ENCODE measurements at regions not wholly inside any gene's neighbourhood (a gene's known extent, or its start where the extent isn't known, plus 50 kb on each side); places are given as distances from the start of the nearest gene placed in this dataset.

GRCh38 chr7:145276118-145276517 lies 440.3 kb upstream of the TPK1 start:
- intact Hi-C loops (cut with DNase I): no loop called here
- Histone ChIP-seq H3K9me3 (no peaks in the 10 kb centered on the region), H3K4me3 (no peak overlapping the region), H3K27ac (no peak overlapping the region), H3K27me3 (no peaks in the 10 kb centered on the region), H3K36me3 (no peaks in the 10 kb centered on the region), H3K4me1 (no peaks in the 10 kb centered on the region)
- TF ChIP-seq, protein P1, sequence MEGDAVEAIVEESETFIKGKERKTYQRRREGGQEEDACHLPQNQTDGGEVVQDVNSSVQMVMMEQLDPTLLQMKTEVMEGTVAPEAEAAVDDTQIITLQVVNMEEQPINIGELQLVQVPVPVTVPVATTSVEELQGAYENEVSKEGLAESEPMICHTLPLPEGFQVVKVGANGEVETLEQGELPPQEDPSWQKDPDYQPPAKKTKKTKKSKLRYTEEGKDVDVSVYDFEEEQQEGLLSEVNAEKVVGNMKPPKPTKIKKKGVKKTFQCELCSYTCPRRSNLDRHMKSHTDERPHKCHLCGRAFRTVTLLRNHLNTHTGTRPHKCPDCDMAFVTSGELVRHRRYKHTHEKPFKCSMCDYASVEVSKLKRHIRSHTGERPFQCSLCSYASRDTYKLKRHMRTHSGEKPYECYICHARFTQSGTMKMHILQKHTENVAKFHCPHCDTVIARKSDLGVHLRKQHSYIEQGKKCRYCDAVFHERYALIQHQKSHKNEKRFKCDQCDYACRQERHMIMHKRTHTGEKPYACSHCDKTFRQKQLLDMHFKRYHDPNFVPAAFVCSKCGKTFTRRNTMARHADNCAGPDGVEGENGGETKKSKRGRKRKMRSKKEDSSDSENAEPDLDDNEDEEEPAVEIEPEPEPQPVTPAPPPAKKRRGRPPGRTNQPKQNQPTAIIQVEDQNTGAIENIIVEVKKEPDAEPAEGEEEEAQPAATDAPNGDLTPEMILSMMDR (IDR thresholded peaks at IDR 0.05): no peak
- TF ChIP-seq POLR2A (IDR thresholded peaks at IDR 0.05): no peak
- ATAC-seq: no peak
- no peak for DNase-seq

- H3K27me3 ChIP-seq: no peaks in the 10 kb centered on the region
- intact Hi-C loops (cut with DNase I): no loop called here
- WGBS (ENCODE audit: insufficient coverage, low coverage, low lambda C conversion rate, missing lambda C conversion rate): 68% methylated on average over 17 of the region's 28 CpGs
- H3K27ac ChIP-seq: no peak overlapping the region
- no peaks in the 10 kb centered on the region for H3K9me3 ChIP-seq
- no peak for TF ChIP-seq POLR2A (IDR thresholded peaks at IDR 0.05)
- TF ChIP-seq, protein P1 (IDR thresholded peaks at IDR 0.05): no peak
- H3K4me1 ChIP-seq: no peaks in the 10 kb centered on the region
- peak in 1 of 4 donors; percentile 39 for ATAC-seq
- H3K36me3 ChIP-seq: no peaks in the 10 kb centered on the region
- no peak overlapping the region for H3K4me3 ChIP-seq
- DNase-seq: no peak
Observed at GRCh38 chr7:145269418-145270161, 433.7 kb upstream of the TPK1 start.

- H3K27me3 ChIP-seq: no peaks in the 10 kb centered on the region
- no peak overlapping the region for H3K27ac ChIP-seq
- no peaks in the 10 kb centered on the region for H3K36me3 ChIP-seq
- H3K4me1 ChIP-seq: no peaks in the 10 kb centered on the region
- H3K4me3 ChIP-seq: no peak overlapping the region
- H3K9me3 ChIP-seq: no peaks in the 10 kb centered on the region
- intact Hi-C loops (cut with DNase I): no loop called here
- WGBS (ENCODE audit: insufficient coverage, low coverage, low lambda C conversion rate, missing lambda C conversion rate): 66% methylated on average over 4 of the region's 4 CpGs
- DNase-seq (no peak), ATAC-seq (no peak)
- no peak for TF ChIP-seq POLR2A (IDR thresholded peaks at IDR 0.05)
Observed at GRCh38 chr7:145265180-145265579, 429.3 kb upstream of the TPK1 start.

- Histone ChIP-seq H3K36me3 (no peaks in the 10 kb centered on the region), H3K9me3 (no peaks in the 10 kb centered on the region), H3K4me3 (no peak overlapping the region), H3K4me1 (no peaks in the 10 kb centered on the region), H3K27me3 (no peaks in the 10 kb centered on the region), H3K27ac (no peak overlapping the region)
- ATAC-seq (no peak), DNase-seq (no peak)
- intact Hi-C loops (cut with DNase I): no loop called here
- TF ChIP-seq POLR2A (IDR thresholded peaks at IDR 0.05): no peak
- TF ChIP-seq, protein P1 (IDR thresholded peaks at IDR 0.05): no peak
- 23% methylated on average over 1 of the region's 1 CpG for WGBS (ENCODE audit: insufficient coverage, low coverage, low lambda C conversion rate, missing lambda C conversion rate)
Observed at GRCh38 chr7:145263886-145264285, 428.0 kb upstream of the TPK1 start.

GRCh38 chr7:145252031-145252430 lies 416.2 kb upstream of the TPK1 start:
- Histone ChIP-seq H3K27ac (no peak overlapping the region), H3K36me3 (no peaks in the 10 kb centered on the region), H3K4me3 (no peak overlapping the region), H3K27me3 (no peaks in the 10 kb centered on the region), H3K4me1 (no peaks in the 10 kb centered on the region), H3K9me3 (no peaks in the 10 kb centered on the region)
- intact Hi-C loops (cut with DNase I): no loop called here
- ATAC-seq (no peak), DNase-seq (no peak)
- TF ChIP-seq POLR2A (IDR thresholded peaks at IDR 0.05): no peak
- TF ChIP-seq, protein P1 (IDR thresholded peaks at IDR 0.05): no peak

Measured in right lobe of liver (tissue), 6 donors.